SH-SY5Y (cell line): ENCODE measurements at regions not wholly inside any gene's neighbourhood (a gene's known extent, or its start where the extent isn't known, plus 50 kb on each side); places are given as distances from the start of the nearest gene placed in this dataset.

Source experiments
- GATA2 ChIP-seq: IDR thresholded peaks from 2 replicates; pipeline ENCODE4 v1.6.1; 2011; ENCODE audit warnings: mild to moderate bottlenecking, low read depth, low read length
- GATA3 ChIP-seq: IDR thresholded peaks from 2 replicates; pipeline ENCODE4 v1.6.1; 2011; ENCODE audit warnings: low read depth, mild to moderate bottlenecking, low read length, moderate library complexity

- TF ChIP-seq GATA2 (no peak), GATA3 (no peak)
Observed at GRCh38 chr2:6641956-6642355, 223.8 kb downstream of the CMPK2 start.
